ENCODE measurements at regions not wholly inside any gene's neighbourhood (a gene's known extent, or its start where the extent isn't known, plus 50 kb on each side); places are given as distances from the start of the nearest gene placed in this dataset.

DNA sequence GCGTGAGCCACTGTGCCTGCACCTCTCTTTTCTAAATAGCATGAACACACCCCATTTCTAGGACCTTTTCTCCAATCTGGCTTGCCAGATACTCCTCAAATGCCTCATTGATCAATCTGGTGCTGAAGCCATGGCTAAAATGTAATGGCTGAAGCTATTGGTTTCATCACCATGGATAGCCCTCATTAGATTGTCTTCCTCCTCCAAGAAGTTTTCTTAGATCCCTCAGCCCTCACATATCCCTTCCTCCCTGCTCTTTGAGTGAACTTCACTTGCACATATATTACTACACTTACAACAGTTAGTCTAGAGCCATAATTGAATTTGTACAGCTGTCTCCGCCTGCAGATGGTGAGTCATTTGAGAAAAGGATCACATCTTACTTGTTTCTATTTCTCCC lies 77.9 kb upstream of the TOX3 start:
- H3K27me3 ChIP-seq (replicated peaks in 1 of 2; ENCODE audit: control insufficient read depth in 2 of 2, insufficient read depth in 2 of 2, low read length in 1 of 2), result no peaks in the 10 kb centered on the region
- H3K27ac ChIP-seq (ENCODE audit: control insufficient read depth, insufficient read depth), result no peak overlapping the region
- no peak overlapping the region for H2AFZ ChIP-seq (ENCODE audit: control insufficient read depth, low read depth, low read length)
- FAIRE-seq (no peak), ATAC-seq (no peak), DNase-seq (ENCODE audit: low read depth, low spot score) (no peak)
- ChIA-PET RAD21 (ENCODE audit: unreplicated experiment) (no interaction called here), CTCF (no interaction called here), SMC1A (ENCODE audit: uncharacterized antibody, unreplicated experiment) (no interaction called here), POLR2A (interaction anchor here (0.6 to 0.7 kb wide), 2 partner anchors 71 to 77 kb away, joined by 4 to 6 read pairs; no protein-coding TSS in a partner anchor)
- 19% methylated on average over 2 of the region's 2 CpGs for WGBS (ENCODE audit: insufficient coverage, insufficient replicate concordance, low lambda C conversion rate, missing lambda C conversion rate)
- no peaks in the 10 kb centered on the region for H3K36me3 ChIP-seq (ENCODE audit: control insufficient read depth in 2 of 2, insufficient read depth in 2 of 2, low read length in 1 of 2)
- in situ Hi-C loops (cut with MboI) (no loop called here), intact Hi-C loops (cut with micrococcal nuclease; ENCODE audit: unreplicated experiment) (no loop called here)
- H3K79me2 ChIP-seq (ENCODE audit: control insufficient read depth, insufficient read depth, low read length), result no peaks in the 10 kb centered on the region
- H3K9me3 ChIP-seq (replicated peaks; ENCODE audit: control insufficient read depth, insufficient read depth, low read length), result no peaks in the 10 kb centered on the region
- H4K20me1 ChIP-seq (ENCODE audit: control insufficient read depth, insufficient read depth), result no peaks in the 10 kb centered on the region
- H3K4me3 ChIP-seq, result no peak overlapping the region
- TF ChIP-seq IRF5 (IDR thresholded peaks at IDR 0.05; ENCODE audit: borderline replicate concordance) (no peak), ZZZ3 (IDR thresholded peaks at IDR 0.05; ENCODE audit: control insufficient read depth, insufficient read length, low read depth) (no peak), YY1 (IDR thresholded peaks at IDR 0.05; ENCODE audit: low read depth, low read length) (no peak), MXI1 (IDR thresholded peaks at IDR 0.05; ENCODE audit: low read depth, low read length) (no peak), ATF3 (IDR thresholded peaks at IDR 0.05; ENCODE audit: borderline replicate concordance, extremely low read depth, low read depth, low read length) (no peak), SMAD1 (IDR thresholded peaks at IDR 0.05; ENCODE audit: low read depth, partially characterized antibody) (no peak), RBBP5 (conservative IDR thresholded peaks at IDR 0.05) (no peak), BRCA1 (IDR thresholded peaks at IDR 0.05; ENCODE audit: low read depth, low read length) (no peak), CHD1 (IDR thresholded peaks at IDR 0.05; ENCODE audit: low read depth, low read length) (no peak), ZSCAN29 (IDR thresholded peaks at IDR 0.05) (no peak), CEBPB (IDR thresholded peaks at IDR 0.05; ENCODE audit: borderline replicate concordance in 1 of 2, low read depth in 2 of 2, low read length in 2 of 2) (no peak), CREM (IDR thresholded peaks at IDR 0.05; ENCODE audit: low read depth) (no peak), YBX1 (IDR thresholded peaks at IDR 0.05) (no peak)
- TF ChIP-seq, protein P1, sequence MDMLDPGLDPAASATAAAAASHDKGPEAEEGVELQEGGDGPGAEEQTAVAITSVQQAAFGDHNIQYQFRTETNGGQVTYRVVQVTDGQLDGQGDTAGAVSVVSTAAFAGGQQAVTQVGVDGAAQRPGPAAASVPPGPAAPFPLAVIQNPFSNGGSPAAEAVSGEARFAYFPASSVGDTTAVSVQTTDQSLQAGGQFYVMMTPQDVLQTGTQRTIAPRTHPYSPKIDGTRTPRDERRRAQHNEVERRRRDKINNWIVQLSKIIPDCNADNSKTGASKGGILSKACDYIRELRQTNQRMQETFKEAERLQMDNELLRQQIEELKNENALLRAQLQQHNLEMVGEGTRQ (IDR thresholded peaks at IDR 0.05; ENCODE audit: borderline replicate concordance, low read depth, low read length), result no peak
- TF ChIP-seq, protein P2, sequence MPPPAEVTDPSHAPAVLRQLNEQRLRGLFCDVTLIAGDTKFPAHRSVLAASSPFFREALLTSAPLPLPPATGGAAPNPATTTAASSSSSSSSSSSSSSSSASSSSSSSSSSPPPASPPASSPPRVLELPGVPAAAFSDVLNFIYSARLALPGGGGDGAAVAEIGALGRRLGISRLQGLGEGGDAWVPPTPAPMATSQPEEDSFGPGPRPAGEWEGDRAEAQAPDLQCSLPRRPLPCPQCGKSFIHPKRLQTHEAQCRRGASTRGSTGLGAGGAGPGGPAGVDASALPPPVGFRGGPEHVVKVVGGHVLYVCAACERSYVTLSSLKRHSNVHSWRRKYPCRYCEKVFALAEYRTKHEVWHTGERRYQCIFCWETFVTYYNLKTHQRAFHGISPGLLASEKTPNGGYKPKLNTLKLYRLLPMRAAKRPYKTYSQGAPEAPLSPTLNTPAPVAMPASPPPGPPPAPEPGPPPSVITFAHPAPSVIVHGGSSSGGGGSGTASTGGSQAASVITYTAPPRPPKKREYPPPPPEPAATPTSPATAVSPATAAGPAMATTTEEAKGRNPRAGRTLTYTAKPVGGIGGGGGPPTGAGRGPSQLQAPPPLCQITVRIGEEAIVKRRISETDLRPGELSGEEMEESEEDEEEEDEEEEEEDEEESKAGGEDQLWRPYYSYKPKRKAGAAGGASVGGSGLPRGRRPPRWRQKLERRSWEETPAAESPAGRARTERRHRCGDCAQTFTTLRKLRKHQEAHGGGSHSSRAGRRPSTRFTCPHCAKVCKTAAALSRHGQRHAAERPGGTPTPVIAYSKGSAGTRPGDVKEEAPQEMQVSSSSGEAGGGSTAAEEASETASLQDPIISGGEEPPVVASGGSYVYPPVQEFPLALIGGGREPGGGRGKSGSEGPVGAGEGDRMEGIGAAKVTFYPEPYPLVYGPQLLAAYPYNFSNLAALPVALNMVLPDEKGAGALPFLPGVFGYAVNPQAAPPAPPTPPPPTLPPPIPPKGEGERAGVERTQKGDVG (CRISPR knock-in tag; IDR thresholded peaks at IDR 0.05), result no peak
- no peak overlapping the region for H3K9ac ChIP-seq (ENCODE audit: control insufficient read depth, insufficient read depth, low read length)
- H3K4me2 ChIP-seq (ENCODE audit: control insufficient read depth, insufficient read depth), result no peak overlapping the region
- no TSS peak for BruUV-seq (replicated peaks)
- no peaks in the 10 kb centered on the region for H3K4me1 ChIP-seq (ENCODE audit: control insufficient read depth, insufficient read depth, low read length)

All from GM12878 (cell line).